ENCODE measurements at regions not wholly inside any gene's neighbourhood (a gene's known extent, or its start where the extent isn't known, plus 50 kb on each side); places are given as distances from the start of the nearest gene placed in this dataset.
A peak's percentile ranks its signal among the peaks of the same experiment; 100 is the strongest.

GRCh38 chr1:50272912-50273311 is 150.3 kb downstream of the DMRTA2 start:
- in situ Hi-C loops (cut with MboI; ENCODE audit: low sequenced_read_pairs, unreplicated experiment): no loop called here
- TF ChIP-seq CTCF (IDR thresholded peaks at IDR 0.05; ENCODE audit: borderline replicate concordance, control extremely low read depth, extremely low read depth, insufficient read depth, missing control alignments): no peak
- no peak for DNase-seq (ENCODE audit: low spot score)

- peak; percentile 72 for DNase-seq (ENCODE audit: low spot score)
- in situ Hi-C loops (cut with MboI; ENCODE audit: low sequenced_read_pairs, unreplicated experiment): no loop called here
Observed at GRCh38 chr1:50271968-50272578, 151.2 kb downstream of the DMRTA2 start.

DNA sequence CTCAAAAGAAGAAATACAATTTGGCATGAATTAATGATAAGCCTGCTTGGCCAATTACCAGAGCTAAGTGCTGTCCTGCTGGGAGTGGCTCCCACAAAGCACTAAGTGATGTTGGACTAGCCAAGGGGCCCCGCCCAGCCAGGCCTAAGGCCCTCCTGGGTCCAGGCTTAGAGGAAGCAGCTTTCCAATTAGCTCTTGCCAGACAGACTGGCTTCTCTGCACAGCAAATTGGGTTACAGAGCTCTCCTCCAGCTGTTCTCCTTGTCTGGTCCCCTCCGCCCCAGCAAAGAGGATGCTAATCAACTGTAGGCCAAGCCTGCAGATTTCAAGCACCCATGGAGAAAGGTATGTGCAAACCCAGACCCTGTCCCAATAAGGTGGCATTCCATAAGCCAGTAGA is 151.9 kb downstream of the DMRTA2 start:
- no peak for DNase-seq (ENCODE audit: low spot score)
- TF ChIP-seq CTCF (IDR thresholded peaks at IDR 0.05; ENCODE audit: borderline replicate concordance, control extremely low read depth, extremely low read depth, insufficient read depth, missing control alignments): no peak
- in situ Hi-C loops (cut with MboI; ENCODE audit: low sequenced_read_pairs, unreplicated experiment): no loop called here

More at GRCh38 chr1:50271968-50272578, 151.2 kb downstream of the DMRTA2 start:
- TF ChIP-seq CTCF (IDR thresholded peaks at IDR 0.05; ENCODE audit: borderline replicate concordance, control extremely low read depth, extremely low read depth, insufficient read depth, missing control alignments): peak; percentile 59

GRCh38 chr1:50270926-50271325 is 152.3 kb downstream of the DMRTA2 start:
- in situ Hi-C loops (cut with MboI; ENCODE audit: low sequenced_read_pairs, unreplicated experiment): no loop called here
- no peak for DNase-seq (ENCODE audit: low spot score)
- no peak for TF ChIP-seq CTCF (IDR thresholded peaks at IDR 0.05; ENCODE audit: borderline replicate concordance, control extremely low read depth, extremely low read depth, insufficient read depth, missing control alignments)

GRCh38 chr1:50268049-50268448 is 155.2 kb downstream of the DMRTA2 start:
- in situ Hi-C loops (cut with MboI; ENCODE audit: low sequenced_read_pairs, unreplicated experiment): no loop called here
- no peak for DNase-seq (ENCODE audit: low spot score)
- TF ChIP-seq CTCF (IDR thresholded peaks at IDR 0.05; ENCODE audit: borderline replicate concordance, control extremely low read depth, extremely low read depth, insufficient read depth, missing control alignments): no peak

GRCh38 chr1:50266509-50266908 is 156.7 kb downstream of the DMRTA2 start:
- TF ChIP-seq CTCF (IDR thresholded peaks at IDR 0.05; ENCODE audit: borderline replicate concordance, control extremely low read depth, extremely low read depth, insufficient read depth, missing control alignments): no peak
- DNase-seq (ENCODE audit: low spot score): no peak
- in situ Hi-C loops (cut with MboI; ENCODE audit: low sequenced_read_pairs, unreplicated experiment): no loop called here

Measured in GM13976 (cell line).